HG03097 (cell line): ENCODE measurements at regions not wholly inside any gene's neighbourhood (a gene's known extent, or its start where the extent isn't known, plus 50 kb on each side); places are given as distances from the start of the nearest gene placed in this dataset.

Source experiments
- ATAC-seq: cut with Tn5 transposase; IDR thresholded peaks from one replicate; pipeline ENCODE4 v1.9.1; 2021; ENCODE audit not compliant: unreplicated experiment, low FRiP score

GRCh38 chr17:72039490-72039889, 81.3 kb upstream of the SOX9 start:
- no peak for ATAC-seq

- ATAC-seq = no peak
These were observed 74.6 kb upstream of the SOX9 start for GRCh38 chr17:72046178-72046577.

- ATAC-seq = no peak
These were observed 73.9 kb upstream of the SOX9 start for GRCh38 chr17:72046643-72047612.

GRCh38 chr17:72049914-72050313, 70.9 kb upstream of the SOX9 start:
- no peak for ATAC-seq

- no peak for ATAC-seq
These were observed 67.8 kb upstream of the SOX9 start for GRCh38 chr17:72053036-72053435.

- ATAC-seq = no peak
These were observed 67.4 kb upstream of the SOX9 start for GRCh38 chr17:72053449-72053848.

- ATAC-seq = no peak
These were observed 64.7 kb upstream of the SOX9 start for GRCh38 chr17:72056155-72056554.

- ATAC-seq = no peak
These were observed 64.0 kb upstream of the SOX9 start for GRCh38 chr17:72056727-72057290.

GRCh38 chr17:72060084-72060483, 60.7 kb upstream of the SOX9 start:
- no peak for ATAC-seq

GRCh38 chr17:72063262-72063661, 57.6 kb upstream of the SOX9 start:
- ATAC-seq = no peak

GRCh38 chr17:72063756-72064450, 56.9 kb upstream of the SOX9 start:
- ATAC-seq = no peak

GRCh38 chr17:72064606-72065193, 56.1 kb upstream of the SOX9 start:
- ATAC-seq = no peak

GRCh38 chr17:72065556-72065955, 55.3 kb upstream of the SOX9 start:
- ATAC-seq = no peak

GRCh38 chr17:72068643-72069042, 52.2 kb upstream of the SOX9 start:
- ATAC-seq = no peak

- no peak for ATAC-seq
These were observed 51.1 kb upstream of the SOX9 start for GRCh38 chr17:72069586-72070202.
